Endodermal cell (in vitro differentiated cells): ENCODE measurements at regions not wholly inside any gene's neighbourhood (a gene's known extent, or its start where the extent isn't known, plus 50 kb on each side); places are given as distances from the start of the nearest gene placed in this dataset.

ENCODE experiments used
- DNase-seq: peaks from one replicate; pipeline ENCODE4 v3.0.0-alpha.2; 2017
- H3K27ac ChIP-seq: 2 replicates; pipeline ENCODE4 v1.5.1; 2013; ENCODE audit warnings: mild to moderate bottlenecking, low read depth, low read length, moderate library complexity
- H3K27me3 ChIP-seq: 2 replicates; pipeline ENCODE4 v1.6.1; 2013; ENCODE audit warnings: mild to moderate bottlenecking, low read length, moderate library complexity; ENCODE audit not compliant: insufficient read depth, control insufficient read depth, poor library complexity, severe bottlenecking
- H3K36me3 ChIP-seq: 2 replicates; pipeline ENCODE4 v1.7.0; 2013; ENCODE audit warnings: mild to moderate bottlenecking, low read length, moderate library complexity; ENCODE audit not compliant: control insufficient read depth, insufficient read depth
- H3K4me1 ChIP-seq: one replicate; pipeline ENCODE4 v1.7.0; 2013; ENCODE audit warnings: low read length; ENCODE audit not compliant: control insufficient read depth, insufficient read depth
- H3K4me3 ChIP-seq: 2 replicates; pipeline ENCODE4 v1.5.1; 2013; ENCODE audit warnings: mild to moderate bottlenecking, low read length, moderate library complexity
- H3K9ac ChIP-seq: 2 replicates; pipeline ENCODE4 v1.6.1; 2013; ENCODE audit warnings: mild to moderate bottlenecking, low read length, moderate library complexity; ENCODE audit not compliant: poor library complexity, severe bottlenecking; ENCODE audit errors: extremely low read depth
- H3K9me3 ChIP-seq: 2 replicates; pipeline ENCODE4 v1.6.1; 2013; ENCODE audit warnings: mild to moderate bottlenecking, low read length, moderate library complexity; ENCODE audit not compliant: control insufficient read depth
- H3K27ac Mint-ChIP-seq: 2 replicates; pipeline ENCODE4 v1.8.0; 2020; ENCODE audit warnings: mixed read lengths
- H3K27me3 Mint-ChIP-seq: 2 replicates; pipeline ENCODE4 v1.8.0; 2021; ENCODE audit warnings: mild to moderate bottlenecking, mixed read lengths; ENCODE audit not compliant: insufficient read depth
- H3K36me3 Mint-ChIP-seq: 2 replicates; pipeline ENCODE4 v1.8.0; 2020; ENCODE audit warnings: low read depth, mixed read lengths
- H3K4me1 Mint-ChIP-seq: 2 replicates; pipeline ENCODE4 v1.8.0; 2020; ENCODE audit warnings: mixed read lengths
- H3K4me3 Mint-ChIP-seq: 2 replicates; pipeline ENCODE4 v1.8.0; 2020; ENCODE audit warnings: mild to moderate bottlenecking, moderate library complexity, mixed read lengths
- H3K9me3 Mint-ChIP-seq: 2 replicates; pipeline ENCODE4 v1.8.0; 2020; ENCODE audit warnings: mild to moderate bottlenecking, mixed read lengths
- CTCF ChIP-seq: fragments of 200-600 bp; sonication (generic); conservative IDR thresholded peaks from 2 replicates; pipeline ENCODE4 v1.5.0; 2021; ENCODE audit warnings: antibody characterized with exemption, mild to moderate bottlenecking
- WGBS, 2 experiments: methylation state at CpG; one replicate each; pipeline versions ENCODE4 v1.1.5 to v1.1.7; 2013; ENCODE audit warnings: missing lambda C conversion rate in 2 of 2, mixed read lengths in 1 of 2; ENCODE audit not compliant: insufficient coverage in 1 of 2, insufficient read length in 1 of 2; 5-methylcytosine and 5-hydroxymethylcytosine counted together

DNA sequence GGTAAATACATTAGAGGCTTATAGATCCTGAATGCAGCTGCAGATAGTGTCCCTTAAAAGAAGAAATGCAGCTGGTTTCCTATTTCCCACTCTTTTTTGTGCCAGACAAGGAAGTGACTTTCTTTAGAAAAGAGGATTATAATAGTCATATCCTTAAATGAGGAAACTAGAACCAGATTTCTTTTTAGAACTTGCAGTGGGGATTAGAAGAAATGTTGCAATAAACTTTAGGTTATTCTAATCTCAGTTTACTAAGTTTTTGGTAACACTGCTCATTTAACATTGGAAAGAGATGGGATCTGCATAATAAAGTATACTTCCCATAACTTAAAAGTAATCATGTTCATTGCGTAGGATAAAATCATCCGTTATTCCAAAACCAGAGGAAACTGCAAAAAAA, 101.9 kb downstream of the SLIT2 start:
- Mint-ChIP-seq H3K27ac (no peak overlapping the region), H3K4me1 (peaks cover 36% of the 10 kb centered on the region), H3K9me3 (no peaks in the 10 kb centered on the region), H3K36me3 (no peaks in the 10 kb centered on the region), H3K4me3 (no peak overlapping the region), H3K27me3 (peaks cover 3% of the 10 kb centered on the region)
- Histone ChIP-seq H3K27ac (peak overlapping the region; percentile 71), H3K9me3 (no peaks in the 10 kb centered on the region), H3K36me3 (no peaks in the 10 kb centered on the region), H3K4me3 (no peak overlapping the region), H3K27me3 (no peaks in the 10 kb centered on the region), H3K9ac (no peak overlapping the region), H3K4me1 (peaks cover 10% of the 10 kb centered on the region)
- no peak for TF ChIP-seq CTCF
- DNase-seq = no peak
- 66% methylated on average over 2 of the region's 2 CpGs; no CpG with 5 or more reads in 1 of the 2 experiments for WGBS, 2 experiments

GRCh38 chr4:20354120-20354519, 102.4 kb downstream of the SLIT2 start:
- peak; percentile 33 for TF ChIP-seq CTCF
- Histone ChIP-seq H3K9me3 (no peaks in the 10 kb centered on the region), H3K27me3 (no peaks in the 10 kb centered on the region), H3K36me3 (no peaks in the 10 kb centered on the region), H3K27ac (peak overlapping the region; percentile 71), H3K4me3 (no peak overlapping the region), H3K4me1 (peaks cover 10% of the 10 kb centered on the region), H3K9ac (no peak overlapping the region)
- peaks cover 36% of the 10 kb centered on the region for H3K4me1 Mint-ChIP-seq
- H3K9me3 Mint-ChIP-seq = no peaks in the 10 kb centered on the region
- 20% methylated on average over 1 of the region's 1 CpG; no CpG with 5 or more reads in 1 of the 2 experiments for WGBS, 2 experiments
- H3K36me3 Mint-ChIP-seq = no peaks in the 10 kb centered on the region
- no peak overlapping the region for H3K27ac Mint-ChIP-seq
- H3K27me3 Mint-ChIP-seq = peaks cover 3% of the 10 kb centered on the region
- DNase-seq = peak; percentile 60
- no peak overlapping the region for H3K4me3 Mint-ChIP-seq

GRCh38 chr4:20356565-20356964, 104.9 kb downstream of the SLIT2 start:
- H3K27ac Mint-ChIP-seq = no peak overlapping the region
- H3K36me3 Mint-ChIP-seq = no peaks in the 10 kb centered on the region
- Histone ChIP-seq H3K9me3 (no peaks in the 10 kb centered on the region), H3K36me3 (no peaks in the 10 kb centered on the region), H3K4me1 (peaks cover 7% of the 10 kb centered on the region), H3K27me3 (no peaks in the 10 kb centered on the region), H3K27ac (no peak overlapping the region), H3K9ac (no peak overlapping the region), H3K4me3 (no peak overlapping the region)
- no peak for DNase-seq
- H3K27me3 Mint-ChIP-seq = no peaks in the 10 kb centered on the region
- H3K9me3 Mint-ChIP-seq = no peaks in the 10 kb centered on the region
- H3K4me1 Mint-ChIP-seq = peaks cover 32% of the 10 kb centered on the region
- 20 to 82% methylated on average over 1 to 2 of the region's 3 CpGs for WGBS, 2 experiments
- H3K4me3 Mint-ChIP-seq = no peak overlapping the region
- TF ChIP-seq CTCF = no peak
